PC-9 (cell line): ENCODE measurements at regions not wholly inside any gene's neighbourhood (a gene's known extent, or its start where the extent isn't known, plus 50 kb on each side); places are given as distances from the start of the nearest gene placed in this dataset.

ENCODE experiments used
- CTCF ChIP-seq: fragments of 200-600 bp; sonication (generic); conservative IDR thresholded peaks from 2 replicates; pipeline ENCODE4 v1.6.1; 2017; ENCODE audit warnings: mixed run types, antibody characterized with exemption, mild to moderate bottlenecking, moderate library complexity
- EZH2 ChIP-seq: fragments of 200-600 bp; sonication (generic); IDR thresholded peaks from 2 replicates; pipeline ENCODE4 v1.8.0; 2017; ENCODE audit warnings: antibody characterized with exemption, low read depth

GRCh38 chr14:100640471-100641273 is 53.5 kb upstream of the BEGAIN start:
- TF ChIP-seq CTCF: no peak
- no peak for TF ChIP-seq EZH2
